Activated T-cell treated with anti-CD3 and anti-CD28 coated beads for 24 hours (primary cell): ENCODE measurements at regions not wholly inside any gene's neighbourhood (a gene's known extent, or its start where the extent isn't known, plus 50 kb on each side); places are given as distances from the start of the nearest gene placed in this dataset.

ENCODE experiments used
- DNase-seq: peaks from one replicate; pipeline ENCODE4 v3.0.0-alpha.2; 2020; ENCODE audit warnings: low read depth

GRCh38 chr11:8323161-8323935 lies 59.7 kb upstream of the LMO1 start:
- no peak for DNase-seq

GRCh38 chr11:8321876-8322275 lies 58.2 kb upstream of the LMO1 start:
- no peak for DNase-seq

GRCh38 chr11:8320076-8320475 lies 56.4 kb upstream of the LMO1 start:
- no peak for DNase-seq

GRCh38 chr11:8318536-8318935 lies 54.9 kb upstream of the LMO1 start:
- no peak for DNase-seq

GRCh38 chr11:8317159-8317558 lies 53.5 kb upstream of the LMO1 start:
- no peak for DNase-seq

- no peak for DNase-seq
Measured at GRCh38 chr11:8315954-8316353, 52.3 kb upstream of the LMO1 start.

- DNase-seq = no peak
Measured at GRCh38 chr11:8315463-8315862, 51.8 kb upstream of the LMO1 start.

GRCh38 chr11:8314916-8315315 lies 51.2 kb upstream of the LMO1 start:
- DNase-seq = no peak

GRCh38 chr11:8313504-8314090 lies 49.9 kb upstream of the LMO1 start:
- no peak for DNase-seq
